ENCODE measurements at regions not wholly inside any gene's neighbourhood (a gene's known extent, or its start where the extent isn't known, plus 50 kb on each side); places are given as distances from the start of the nearest gene placed in this dataset.

DNA sequence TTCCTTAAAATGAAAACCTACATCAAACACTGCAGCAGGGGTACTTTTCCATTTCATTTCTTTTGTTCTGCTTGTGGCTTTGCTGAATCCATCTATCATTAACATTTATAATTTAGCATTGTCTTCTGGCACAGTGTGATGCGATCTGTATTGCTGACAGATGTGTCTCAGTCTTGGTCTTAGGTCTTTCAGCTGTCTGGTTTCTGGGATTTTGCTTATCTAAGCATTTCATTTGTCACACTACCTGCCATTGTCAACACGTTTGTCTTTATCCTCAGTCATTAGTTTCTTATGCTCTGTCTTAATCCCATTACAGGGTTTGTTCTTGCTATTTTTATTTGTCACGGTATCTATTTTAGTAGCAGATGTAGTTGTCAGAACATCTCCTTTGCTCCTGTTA is 303.1 kb downstream of the IZUMO3 start:
- no peak overlapping the region for H3K9ac ChIP-seq (ENCODE audit: low read length)
- Mint-ChIP-seq H3K27ac (no peak overlapping the region), H3K4me3 (no peak overlapping the region), H3K27me3 (no peaks in the 10 kb centered on the region), H3K4me1 (no peaks in the 10 kb centered on the region), H3K9me3 (ENCODE audit: insufficient read depth) (peaks cover 11% of the 10 kb centered on the region)
- H3K4me1 ChIP-seq (ENCODE audit: control insufficient read depth in 2 of 2, insufficient read depth in 2 of 2, low read length in 2 of 2), result no peaks in the 10 kb centered on the region
- no peak overlapping the region for H3K4me3 ChIP-seq (ENCODE audit: control extremely low read depth in 1 of 5, extremely low read depth in 1 of 5, insufficient read depth in 1 of 5, low read depth in 2 of 5, low read length in 4 of 5)
- DNase-seq, result no peak
- ChIA-PET POLR2A (no interaction called here), CTCF (no interaction called here)
- no peak overlapping the region for H3K4me2 ChIP-seq (replicated peaks; ENCODE audit: low read depth, low read length, poor library complexity, severe bottlenecking)
- ATAC-seq (ENCODE audit: low read depth), result no peak
- no peak overlapping the region for H2AFZ ChIP-seq (ENCODE audit: insufficient read depth, low read depth, low read length, poor library complexity, severe bottlenecking)
- no peaks in the 10 kb centered on the region for H4K20me1 ChIP-seq (ENCODE audit: control insufficient read depth, insufficient read depth, low read length, poor library complexity, severe bottlenecking)
- no peaks in the 10 kb centered on the region for H3K79me2 ChIP-seq (ENCODE audit: control insufficient read depth, insufficient read depth, low read length)
- H3K36me3 ChIP-seq (replicated peaks in 1 of 2; ENCODE audit: control extremely low read depth in 1 of 2, control insufficient read depth in 1 of 2, extremely low read depth in 1 of 2, insufficient read depth in 2 of 2, low read length in 1 of 2), result no peaks in the 10 kb centered on the region
- H3K27me3 ChIP-seq (replicated peaks in 1 of 4; ENCODE audit: control extremely low read depth in 1 of 4, control insufficient read depth in 3 of 4, insufficient read depth in 4 of 4, low read length in 3 of 4), result no peaks in the 10 kb centered on the region
- WGBS (ENCODE audit: insufficient coverage), result 67% methylated on average over 1 of the region's 3 CpGs
- TF ChIP-seq, protein P1, sequence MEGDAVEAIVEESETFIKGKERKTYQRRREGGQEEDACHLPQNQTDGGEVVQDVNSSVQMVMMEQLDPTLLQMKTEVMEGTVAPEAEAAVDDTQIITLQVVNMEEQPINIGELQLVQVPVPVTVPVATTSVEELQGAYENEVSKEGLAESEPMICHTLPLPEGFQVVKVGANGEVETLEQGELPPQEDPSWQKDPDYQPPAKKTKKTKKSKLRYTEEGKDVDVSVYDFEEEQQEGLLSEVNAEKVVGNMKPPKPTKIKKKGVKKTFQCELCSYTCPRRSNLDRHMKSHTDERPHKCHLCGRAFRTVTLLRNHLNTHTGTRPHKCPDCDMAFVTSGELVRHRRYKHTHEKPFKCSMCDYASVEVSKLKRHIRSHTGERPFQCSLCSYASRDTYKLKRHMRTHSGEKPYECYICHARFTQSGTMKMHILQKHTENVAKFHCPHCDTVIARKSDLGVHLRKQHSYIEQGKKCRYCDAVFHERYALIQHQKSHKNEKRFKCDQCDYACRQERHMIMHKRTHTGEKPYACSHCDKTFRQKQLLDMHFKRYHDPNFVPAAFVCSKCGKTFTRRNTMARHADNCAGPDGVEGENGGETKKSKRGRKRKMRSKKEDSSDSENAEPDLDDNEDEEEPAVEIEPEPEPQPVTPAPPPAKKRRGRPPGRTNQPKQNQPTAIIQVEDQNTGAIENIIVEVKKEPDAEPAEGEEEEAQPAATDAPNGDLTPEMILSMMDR (IDR thresholded peaks at IDR 0.05), result no peak
- TF ChIP-seq EZH2 (IDR thresholded peaks at IDR 0.05; ENCODE audit: borderline replicate concordance, insufficient read depth, low read depth, low read length, poor library complexity, severe bottlenecking), result no peak
- intact Hi-C loops (cut with micrococcal nuclease), result no loop called here
- H3K27ac ChIP-seq (ENCODE audit: low read length in 2 of 2), result no peak overlapping the region
- no peaks in the 10 kb centered on the region for H3K9me3 ChIP-seq (ENCODE audit: control extremely low read depth in 1 of 3, control insufficient read depth in 2 of 3, insufficient read depth in 1 of 3, low read length in 2 of 3)

DNA sequence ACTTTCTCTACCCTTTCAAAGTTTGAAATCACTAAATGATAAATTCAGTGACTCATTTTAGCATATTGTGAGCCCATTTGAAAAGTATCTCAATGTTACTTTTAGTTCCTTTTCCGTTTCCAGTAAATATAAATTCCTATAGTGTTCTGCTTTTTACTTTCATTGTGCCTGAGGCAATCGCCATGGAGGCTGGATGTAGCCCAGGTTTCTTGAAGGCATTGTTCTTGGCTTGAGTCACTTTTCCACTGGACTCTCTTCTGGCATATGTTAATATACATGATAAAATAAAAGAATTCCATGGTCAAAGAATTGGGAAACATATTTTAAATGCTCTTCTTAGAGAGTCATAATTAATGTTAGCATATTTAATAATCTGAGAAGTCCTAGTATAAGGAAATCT is 327.0 kb downstream of the IZUMO3 start:
- Histone ChIP-seq H3K4me1 (ENCODE audit: control insufficient read depth in 2 of 2, insufficient read depth in 2 of 2, low read length in 2 of 2) (no peaks in the 10 kb centered on the region), H3K4me3 (ENCODE audit: control extremely low read depth in 1 of 5, extremely low read depth in 1 of 5, insufficient read depth in 1 of 5, low read depth in 2 of 5, low read length in 4 of 5) (no peak overlapping the region), H3K36me3 (replicated peaks in 1 of 2; ENCODE audit: control extremely low read depth in 1 of 2, control insufficient read depth in 1 of 2, extremely low read depth in 1 of 2, insufficient read depth in 2 of 2, low read length in 1 of 2) (no peaks in the 10 kb centered on the region), H3K79me2 (ENCODE audit: control insufficient read depth, insufficient read depth, low read length) (no peaks in the 10 kb centered on the region), H3K9me3 (ENCODE audit: control extremely low read depth in 1 of 3, control insufficient read depth in 2 of 3, insufficient read depth in 1 of 3, low read length in 2 of 3) (no peaks in the 10 kb centered on the region), H3K9ac (ENCODE audit: low read length) (no peak overlapping the region), H3K4me2 (replicated peaks; ENCODE audit: low read depth, low read length, poor library complexity, severe bottlenecking) (no peak overlapping the region), H4K20me1 (ENCODE audit: control insufficient read depth, insufficient read depth, low read length, poor library complexity, severe bottlenecking) (no peaks in the 10 kb centered on the region), H3K27me3 (replicated peaks in 1 of 4; ENCODE audit: control extremely low read depth in 1 of 4, control insufficient read depth in 3 of 4, insufficient read depth in 4 of 4, low read length in 3 of 4) (no peaks in the 10 kb centered on the region), H2AFZ (ENCODE audit: insufficient read depth, low read depth, low read length, poor library complexity, severe bottlenecking) (no peak overlapping the region), H3K27ac (ENCODE audit: low read length in 2 of 2) (no peak overlapping the region)
- no peak overlapping the region for H3K27ac Mint-ChIP-seq
- no peaks in the 10 kb centered on the region for H3K27me3 Mint-ChIP-seq
- no peaks in the 10 kb centered on the region for H3K4me1 Mint-ChIP-seq
- TF ChIP-seq, protein P1 (IDR thresholded peaks at IDR 0.05), result no peak
- TF ChIP-seq EZH2 (IDR thresholded peaks at IDR 0.05; ENCODE audit: borderline replicate concordance, insufficient read depth, low read depth, low read length, poor library complexity, severe bottlenecking), result no peak
- ATAC-seq (ENCODE audit: low read depth), result no peak
- no CpG with 5 or more reads among the region's 2 CpGs for WGBS (ENCODE audit: insufficient coverage)
- H3K9me3 Mint-ChIP-seq (ENCODE audit: insufficient read depth), result no peaks in the 10 kb centered on the region
- intact Hi-C loops (cut with micrococcal nuclease), result no loop called here
- no peak for DNase-seq
- ChIA-PET CTCF (no interaction called here), POLR2A (no interaction called here)
- no peak overlapping the region for H3K4me3 Mint-ChIP-seq
